HL-60 (cell line): ENCODE measurements at regions not wholly inside any gene's neighbourhood (a gene's known extent, or its start where the extent isn't known, plus 50 kb on each side); places are given as distances from the start of the nearest gene placed in this dataset.

ENCODE experiments used
- GABPA ChIP-seq: IDR thresholded peaks from 2 replicates; pipeline ENCODE4 v1.6.1; 2012; ENCODE audit warnings: low read depth
- POLR2AphosphoS5 ChIP-seq: IDR thresholded peaks from 2 replicates; pipeline ENCODE4 v1.6.1; 2012; ENCODE audit warnings: low read depth
- SPI1 ChIP-seq: IDR thresholded peaks from 2 replicates; pipeline ENCODE4 v1.6.1; 2012; ENCODE audit warnings: low read depth, mild to moderate bottlenecking, borderline replicate concordance
- TF ChIP-seq, protein P1 (sequence below): IDR thresholded peaks from one replicate; pipeline ENCODE4 v1.5.1; 2011; ENCODE audit warnings: low read length, control low read depth, inconsistent platforms; ENCODE audit not compliant: insufficient read depth
- TF ChIP-seq, protein P2 (sequence below): IDR thresholded peaks from 2 replicates; pipeline ENCODE4 v1.6.1; 2012; ENCODE audit warnings: low read depth; ENCODE audit not compliant: insufficient replicate concordance

DNA sequence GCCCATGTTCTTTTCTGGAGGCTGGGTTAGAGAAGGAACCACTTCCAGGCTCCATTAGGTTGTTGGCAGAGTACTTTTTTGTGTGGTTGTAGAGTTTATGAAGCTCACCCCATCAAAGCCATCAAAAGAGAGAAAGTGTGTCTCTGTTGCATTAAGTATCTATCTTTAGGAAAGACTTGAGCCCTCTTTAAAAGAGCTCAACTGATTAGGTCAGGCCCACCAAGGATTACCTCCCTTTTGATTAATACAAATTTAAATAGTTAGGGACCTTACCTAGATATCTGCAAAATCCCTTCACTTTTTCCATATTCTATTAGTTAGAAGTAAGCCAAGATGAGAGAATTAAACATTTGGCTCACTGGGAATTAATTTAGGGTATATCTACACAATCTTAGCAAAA lies 460.4 kb downstream of the PPARGC1A start:
- TF ChIP-seq, protein P1, sequence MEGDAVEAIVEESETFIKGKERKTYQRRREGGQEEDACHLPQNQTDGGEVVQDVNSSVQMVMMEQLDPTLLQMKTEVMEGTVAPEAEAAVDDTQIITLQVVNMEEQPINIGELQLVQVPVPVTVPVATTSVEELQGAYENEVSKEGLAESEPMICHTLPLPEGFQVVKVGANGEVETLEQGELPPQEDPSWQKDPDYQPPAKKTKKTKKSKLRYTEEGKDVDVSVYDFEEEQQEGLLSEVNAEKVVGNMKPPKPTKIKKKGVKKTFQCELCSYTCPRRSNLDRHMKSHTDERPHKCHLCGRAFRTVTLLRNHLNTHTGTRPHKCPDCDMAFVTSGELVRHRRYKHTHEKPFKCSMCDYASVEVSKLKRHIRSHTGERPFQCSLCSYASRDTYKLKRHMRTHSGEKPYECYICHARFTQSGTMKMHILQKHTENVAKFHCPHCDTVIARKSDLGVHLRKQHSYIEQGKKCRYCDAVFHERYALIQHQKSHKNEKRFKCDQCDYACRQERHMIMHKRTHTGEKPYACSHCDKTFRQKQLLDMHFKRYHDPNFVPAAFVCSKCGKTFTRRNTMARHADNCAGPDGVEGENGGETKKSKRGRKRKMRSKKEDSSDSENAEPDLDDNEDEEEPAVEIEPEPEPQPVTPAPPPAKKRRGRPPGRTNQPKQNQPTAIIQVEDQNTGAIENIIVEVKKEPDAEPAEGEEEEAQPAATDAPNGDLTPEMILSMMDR, result no peak
- TF ChIP-seq GABPA (no peak), POLR2AphosphoS5 (no peak), SPI1 (no peak)
- TF ChIP-seq, protein P2, sequence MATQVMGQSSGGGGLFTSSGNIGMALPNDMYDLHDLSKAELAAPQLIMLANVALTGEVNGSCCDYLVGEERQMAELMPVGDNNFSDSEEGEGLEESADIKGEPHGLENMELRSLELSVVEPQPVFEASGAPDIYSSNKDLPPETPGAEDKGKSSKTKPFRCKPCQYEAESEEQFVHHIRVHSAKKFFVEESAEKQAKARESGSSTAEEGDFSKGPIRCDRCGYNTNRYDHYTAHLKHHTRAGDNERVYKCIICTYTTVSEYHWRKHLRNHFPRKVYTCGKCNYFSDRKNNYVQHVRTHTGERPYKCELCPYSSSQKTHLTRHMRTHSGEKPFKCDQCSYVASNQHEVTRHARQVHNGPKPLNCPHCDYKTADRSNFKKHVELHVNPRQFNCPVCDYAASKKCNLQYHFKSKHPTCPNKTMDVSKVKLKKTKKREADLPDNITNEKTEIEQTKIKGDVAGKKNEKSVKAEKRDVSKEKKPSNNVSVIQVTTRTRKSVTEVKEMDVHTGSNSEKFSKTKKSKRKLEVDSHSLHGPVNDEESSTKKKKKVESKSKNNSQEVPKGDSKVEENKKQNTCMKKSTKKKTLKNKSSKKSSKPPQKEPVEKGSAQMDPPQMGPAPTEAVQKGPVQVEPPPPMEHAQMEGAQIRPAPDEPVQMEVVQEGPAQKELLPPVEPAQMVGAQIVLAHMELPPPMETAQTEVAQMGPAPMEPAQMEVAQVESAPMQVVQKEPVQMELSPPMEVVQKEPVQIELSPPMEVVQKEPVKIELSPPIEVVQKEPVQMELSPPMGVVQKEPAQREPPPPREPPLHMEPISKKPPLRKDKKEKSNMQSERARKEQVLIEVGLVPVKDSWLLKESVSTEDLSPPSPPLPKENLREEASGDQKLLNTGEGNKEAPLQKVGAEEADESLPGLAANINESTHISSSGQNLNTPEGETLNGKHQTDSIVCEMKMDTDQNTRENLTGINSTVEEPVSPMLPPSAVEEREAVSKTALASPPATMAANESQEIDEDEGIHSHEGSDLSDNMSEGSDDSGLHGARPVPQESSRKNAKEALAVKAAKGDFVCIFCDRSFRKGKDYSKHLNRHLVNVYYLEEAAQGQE, result no peak
